ENCODE measurements at regions not wholly inside any gene's neighbourhood (a gene's known extent, or its start where the extent isn't known, plus 50 kb on each side); places are given as distances from the start of the nearest gene placed in this dataset.

GRCh38 chr4:13905543-13905942 is 278.0 kb upstream of the BOD1L1 start:
- Mint-ChIP-seq H3K27ac (no peak overlapping the region), H3K36me3 (ENCODE audit: low read depth) (no peaks in the 10 kb centered on the region), H3K4me1 (peaks cover 6% of the 10 kb centered on the region; the same call in 2 of the 3 replicates), H3K27me3 (ENCODE audit: insufficient read depth, low read depth, poor library complexity) (peaks cover 2% of the 10 kb centered on the region), H3K4me3 (no peak overlapping the region), H3K9me3 (no peaks in the 10 kb centered on the region)
- Histone ChIP-seq H3K9me2 (ENCODE audit: insufficient read depth) (no peaks in the 10 kb centered on the region), H3K36me3 (ENCODE audit: insufficient read depth) (no peaks in the 10 kb centered on the region), H4K20me1 (replicated peaks; ENCODE audit: insufficient read depth) (no peaks in the 10 kb centered on the region), H3K27me3 (ENCODE audit: insufficient read depth) (no peaks in the 10 kb centered on the region), H3K4me2 (no peak overlapping the region), H3K27ac (ENCODE audit: low read depth) (no peak overlapping the region), H3K79me2 (replicated peaks; ENCODE audit: insufficient read depth) (no peaks in the 10 kb centered on the region), H3K4me1 (ENCODE audit: insufficient read depth) (0 out of 2 replicates have a peak, but pooled peaks cover 5% of the 10 kb centered on the region), H2AFZ (no peak overlapping the region), H3F3A (replicated peaks; ENCODE audit: low read depth) (no peaks in the 10 kb centered on the region), H3K4me3 (no peak overlapping the region)
- no peak for TF ChIP-seq ZNF331 (CRISPR knock-in tag; IDR thresholded peaks at IDR 0.05; ENCODE audit: low read depth)
- TF ChIP-seq, protein P1, sequence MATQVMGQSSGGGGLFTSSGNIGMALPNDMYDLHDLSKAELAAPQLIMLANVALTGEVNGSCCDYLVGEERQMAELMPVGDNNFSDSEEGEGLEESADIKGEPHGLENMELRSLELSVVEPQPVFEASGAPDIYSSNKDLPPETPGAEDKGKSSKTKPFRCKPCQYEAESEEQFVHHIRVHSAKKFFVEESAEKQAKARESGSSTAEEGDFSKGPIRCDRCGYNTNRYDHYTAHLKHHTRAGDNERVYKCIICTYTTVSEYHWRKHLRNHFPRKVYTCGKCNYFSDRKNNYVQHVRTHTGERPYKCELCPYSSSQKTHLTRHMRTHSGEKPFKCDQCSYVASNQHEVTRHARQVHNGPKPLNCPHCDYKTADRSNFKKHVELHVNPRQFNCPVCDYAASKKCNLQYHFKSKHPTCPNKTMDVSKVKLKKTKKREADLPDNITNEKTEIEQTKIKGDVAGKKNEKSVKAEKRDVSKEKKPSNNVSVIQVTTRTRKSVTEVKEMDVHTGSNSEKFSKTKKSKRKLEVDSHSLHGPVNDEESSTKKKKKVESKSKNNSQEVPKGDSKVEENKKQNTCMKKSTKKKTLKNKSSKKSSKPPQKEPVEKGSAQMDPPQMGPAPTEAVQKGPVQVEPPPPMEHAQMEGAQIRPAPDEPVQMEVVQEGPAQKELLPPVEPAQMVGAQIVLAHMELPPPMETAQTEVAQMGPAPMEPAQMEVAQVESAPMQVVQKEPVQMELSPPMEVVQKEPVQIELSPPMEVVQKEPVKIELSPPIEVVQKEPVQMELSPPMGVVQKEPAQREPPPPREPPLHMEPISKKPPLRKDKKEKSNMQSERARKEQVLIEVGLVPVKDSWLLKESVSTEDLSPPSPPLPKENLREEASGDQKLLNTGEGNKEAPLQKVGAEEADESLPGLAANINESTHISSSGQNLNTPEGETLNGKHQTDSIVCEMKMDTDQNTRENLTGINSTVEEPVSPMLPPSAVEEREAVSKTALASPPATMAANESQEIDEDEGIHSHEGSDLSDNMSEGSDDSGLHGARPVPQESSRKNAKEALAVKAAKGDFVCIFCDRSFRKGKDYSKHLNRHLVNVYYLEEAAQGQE (IDR thresholded peaks at IDR 0.05; ENCODE audit: unreplicated experiment): no peak
- TF ChIP-seq, protein P2, sequence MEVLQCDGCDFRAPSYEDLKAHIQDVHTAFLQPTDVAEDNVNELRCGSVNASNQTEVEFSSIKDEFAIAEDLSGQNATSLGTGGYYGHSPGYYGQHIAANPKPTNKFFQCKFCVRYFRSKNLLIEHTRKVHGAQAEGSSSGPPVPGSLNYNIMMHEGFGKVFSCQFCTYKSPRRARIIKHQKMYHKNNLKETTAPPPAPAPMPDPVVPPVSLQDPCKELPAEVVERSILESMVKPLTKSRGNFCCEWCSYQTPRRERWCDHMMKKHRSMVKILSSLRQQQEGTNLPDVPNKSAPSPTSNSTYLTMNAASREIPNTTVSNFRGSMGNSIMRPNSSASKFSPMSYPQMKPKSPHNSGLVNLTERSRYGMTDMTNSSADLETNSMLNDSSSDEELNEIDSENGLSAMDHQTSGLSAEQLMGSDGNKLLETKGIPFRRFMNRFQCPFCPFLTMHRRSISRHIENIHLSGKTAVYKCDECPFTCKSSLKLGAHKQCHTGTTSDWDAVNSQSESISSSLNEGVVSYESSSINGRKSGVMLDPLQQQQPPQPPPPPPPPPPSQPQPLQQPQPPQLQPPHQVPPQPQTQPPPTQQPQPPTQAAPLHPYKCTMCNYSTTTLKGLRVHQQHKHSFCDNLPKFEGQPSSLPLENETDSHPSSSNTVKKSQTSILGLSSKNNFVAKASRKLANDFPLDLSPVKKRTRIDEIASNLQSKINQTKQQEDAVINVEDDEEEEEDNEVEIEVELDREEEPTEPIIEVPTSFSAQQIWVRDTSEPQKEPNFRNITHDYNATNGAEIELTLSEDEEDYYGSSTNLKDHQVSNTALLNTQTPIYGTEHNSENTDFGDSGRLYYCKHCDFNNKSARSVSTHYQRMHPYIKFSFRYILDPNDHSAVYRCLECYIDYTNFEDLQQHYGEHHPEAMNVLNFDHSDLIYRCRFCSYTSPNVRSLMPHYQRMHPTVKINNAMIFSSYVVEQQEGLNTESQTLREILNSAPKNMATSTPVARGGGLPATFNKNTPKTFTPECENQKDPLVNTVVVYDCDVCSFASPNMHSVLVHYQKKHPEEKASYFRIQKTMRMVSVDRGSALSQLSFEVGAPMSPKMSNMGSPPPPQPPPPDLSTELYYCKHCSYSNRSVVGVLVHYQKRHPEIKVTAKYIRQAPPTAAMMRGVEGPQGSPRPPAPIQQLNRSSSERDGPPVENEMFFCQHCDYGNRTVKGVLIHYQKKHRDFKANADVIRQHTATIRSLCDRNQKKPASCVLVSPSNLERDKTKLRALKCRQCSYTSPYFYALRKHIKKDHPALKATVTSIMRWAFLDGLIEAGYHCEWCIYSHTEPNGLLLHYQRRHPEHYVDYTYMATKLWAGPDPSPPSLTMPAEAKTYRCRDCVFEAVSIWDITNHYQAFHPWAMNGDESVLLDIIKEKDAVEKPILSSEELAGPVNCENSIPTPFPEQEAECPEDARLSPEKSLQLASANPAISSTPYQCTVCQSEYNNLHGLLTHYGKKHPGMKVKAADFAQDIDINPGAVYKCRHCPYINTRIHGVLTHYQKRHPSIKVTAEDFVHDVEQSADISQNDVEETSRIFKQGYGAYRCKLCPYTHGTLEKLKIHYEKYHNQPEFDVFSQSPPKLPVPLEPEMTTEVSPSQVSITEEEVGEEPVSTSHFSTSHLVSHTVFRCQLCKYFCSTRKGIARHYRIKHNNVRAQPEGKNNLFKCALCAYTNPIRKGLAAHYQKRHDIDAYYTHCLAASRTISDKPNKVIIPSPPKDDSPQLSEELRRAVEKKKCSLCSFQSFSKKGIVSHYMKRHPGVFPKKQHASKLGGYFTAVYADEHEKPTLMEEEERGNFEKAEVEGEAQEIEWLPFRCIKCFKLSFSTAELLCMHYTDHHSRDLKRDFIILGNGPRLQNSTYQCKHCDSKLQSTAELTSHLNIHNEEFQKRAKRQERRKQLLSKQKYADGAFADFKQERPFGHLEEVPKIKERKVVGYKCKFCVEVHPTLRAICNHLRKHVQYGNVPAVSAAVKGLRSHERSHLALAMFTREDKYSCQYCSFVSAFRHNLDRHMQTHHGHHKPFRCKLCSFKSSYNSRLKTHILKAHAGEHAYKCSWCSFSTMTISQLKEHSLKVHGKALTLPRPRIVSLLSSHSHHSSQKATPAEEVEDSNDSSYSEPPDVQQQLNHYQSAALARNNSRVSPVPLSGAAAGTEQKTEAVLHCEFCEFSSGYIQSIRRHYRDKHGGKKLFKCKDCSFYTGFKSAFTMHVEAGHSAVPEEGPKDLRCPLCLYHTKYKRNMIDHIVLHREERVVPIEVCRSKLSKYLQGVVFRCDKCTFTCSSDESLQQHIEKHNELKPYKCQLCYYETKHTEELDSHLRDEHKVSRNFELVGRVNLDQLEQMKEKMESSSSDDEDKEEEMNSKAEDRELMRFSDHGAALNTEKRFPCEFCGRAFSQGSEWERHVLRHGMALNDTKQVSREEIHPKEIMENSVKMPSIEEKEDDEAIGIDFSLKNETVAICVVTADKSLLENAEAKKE (CRISPR knock-in tag; IDR thresholded peaks at IDR 0.05): no peak
- TF ChIP-seq EZH2 (IDR thresholded peaks at IDR 0.05; ENCODE audit: low read depth, unreplicated experiment): no peak
- TF ChIP-seq JUNB (IDR thresholded peaks at IDR 0.05; ENCODE audit: unreplicated experiment): no peak
- TF ChIP-seq ETS1 (IDR thresholded peaks at IDR 0.05): no peak
- TF ChIP-seq STAT1 (IDR thresholded peaks at IDR 0.05; ENCODE audit: unreplicated experiment): no peak
- TF ChIP-seq EZH2phosphoT487 (IDR thresholded peaks at IDR 0.05; ENCODE audit: unreplicated experiment): no peak
- no peak for TF ChIP-seq ZNF114 (CRISPR knock-in tag; IDR thresholded peaks at IDR 0.05)
- TF ChIP-seq CREB1 (CRISPR knock-in tag; IDR thresholded peaks at IDR 0.05; ENCODE audit: low read depth): no peak
- TF ChIP-seq NANOG (IDR thresholded peaks at IDR 0.05; ENCODE audit: borderline replicate concordance): no peak
- no peak for TF ChIP-seq POLR2AphosphoS5 (IDR thresholded peaks at IDR 0.05; ENCODE audit: low read depth)
- no peak for TF ChIP-seq CTCF (conservative IDR thresholded peaks at IDR 0.05; ENCODE audit: low read depth in 2 of 2)
- no peak for ATAC-seq
- no peak for DNase-seq (ENCODE audit: low spot score)

All from GM23338 (cell line).